ENCODE measurements at regions not wholly inside any gene's neighbourhood (a gene's known extent, or its start where the extent isn't known, plus 50 kb on each side); places are given as distances from the start of the nearest gene placed in this dataset.

GRCh38 chr9:20042128-20042711 is 253.4 kb upstream of the SLC24A2 start:
- TF ChIP-seq CTCF (IDR thresholded peaks at IDR 0.05; ENCODE audit: insufficient read depth, missing control alignments) = no peak
- DNase-seq (ENCODE audit: insufficient read length, low spot score) = no peak
- FAIRE-seq = no peak

GRCh38 chr9:20041697-20042081 is 252.9 kb upstream of the SLC24A2 start:
- DNase-seq (ENCODE audit: insufficient read length, low spot score) = no peak
- no peak for FAIRE-seq

GRCh38 chr9:20040991-20041696 is 252.3 kb upstream of the SLC24A2 start:
- DNase-seq (ENCODE audit: insufficient read length, low spot score) (no peak), FAIRE-seq (no peak)
- no peak for TF ChIP-seq CTCF (IDR thresholded peaks at IDR 0.05; ENCODE audit: insufficient read depth, missing control alignments)

More at GRCh38 chr9:20041697-20042081, 252.9 kb upstream of the SLC24A2 start:
- TF ChIP-seq CTCF (IDR thresholded peaks at IDR 0.05; ENCODE audit: insufficient read depth, missing control alignments) = no peak

GRCh38 chr9:20037699-20038098 is 248.9 kb upstream of the SLC24A2 start:
- FAIRE-seq = no peak
- TF ChIP-seq CTCF (IDR thresholded peaks at IDR 0.05; ENCODE audit: insufficient read depth, missing control alignments) = no peak
- no peak for DNase-seq (ENCODE audit: insufficient read length, low spot score)

- no peak for TF ChIP-seq CTCF (IDR thresholded peaks at IDR 0.05; ENCODE audit: insufficient read depth, missing control alignments)
- no peak for FAIRE-seq
- no peak for DNase-seq (ENCODE audit: insufficient read length, low spot score)
Measured at GRCh38 chr9:20033511-20033910, 244.7 kb upstream of the SLC24A2 start.

GRCh38 chr9:20032413-20033006 is 243.7 kb upstream of the SLC24A2 start:
- FAIRE-seq (no peak), DNase-seq (ENCODE audit: insufficient read length, low spot score) (no peak)
- TF ChIP-seq CTCF (IDR thresholded peaks at IDR 0.05; ENCODE audit: insufficient read depth, missing control alignments) = no peak

- no peak for FAIRE-seq
- no peak for TF ChIP-seq CTCF (IDR thresholded peaks at IDR 0.05; ENCODE audit: insufficient read depth, missing control alignments)
- no peak for DNase-seq (ENCODE audit: insufficient read length, low spot score)
Measured at GRCh38 chr9:20031836-20032235, 243.0 kb upstream of the SLC24A2 start.

All from D721Med (cell line).